Mucosa of rectum (tissue), 2 donors: ENCODE measurements at regions not wholly inside any gene's neighbourhood (a gene's known extent, or its start where the extent isn't known, plus 50 kb on each side); places are given as distances from the start of the nearest gene placed in this dataset.

Experiments used
- H3K27ac ChIP-seq, 2 donors: one replicate each; pipeline ENCODE4 v1.7.0; 2013; ENCODE audit warnings: inconsistent platforms in 2 of 2, low read depth in 2 of 2, low read length in 2 of 2
- H3K27me3 ChIP-seq, 2 donors: one replicate each; pipeline ENCODE4 v1.7.0; 2013; ENCODE audit warnings: low read length in 2 of 2; ENCODE audit not compliant: control insufficient read depth in 2 of 2, insufficient read depth in 2 of 2
- H3K36me3 ChIP-seq, 2 donors: one replicate each; pipeline ENCODE4 v1.7.0; 2013; ENCODE audit warnings: low read length in 2 of 2; ENCODE audit not compliant: control insufficient read depth in 2 of 2, insufficient read depth in 2 of 2
- H3K4me1 ChIP-seq, 2 donors: one replicate each; pipeline ENCODE4 v1.7.0; 2013; ENCODE audit warnings: low read length in 2 of 2, mild to moderate bottlenecking in 1 of 2; ENCODE audit not compliant: control insufficient read depth in 2 of 2, insufficient read depth in 2 of 2
- H3K4me3 ChIP-seq, 2 donors: one replicate each; pipeline ENCODE4 v1.7.0; 2013; ENCODE audit warnings: low read length in 2 of 2
- H3K9ac ChIP-seq, 2 donors: one replicate each; pipeline ENCODE4 v1.7.0; 2013; ENCODE audit warnings: low read length in 2 of 2, low read depth in 1 of 2, mild to moderate bottlenecking in 1 of 2
- H3K9me3 ChIP-seq, 2 donors: one replicate each; pipeline ENCODE4 v1.7.0; 2013; ENCODE audit warnings: low read length in 2 of 2; ENCODE audit not compliant: control insufficient read depth in 2 of 2
- donor health status: healthy.
- donor health status: Normal muscosa, but diverticular disease.

GRCh38 chr15:81751816-81752545 is 293.8 kb downstream of the MEX3B start:
- H3K4me3 ChIP-seq = no peak overlapping the region
- no peaks in the 10 kb centered on the region for H3K27me3 ChIP-seq

GRCh38 chr15:81751256-81751655 is 294.6 kb downstream of the MEX3B start:
- no peak overlapping the region for H3K4me3 ChIP-seq
- no peaks in the 10 kb centered on the region for H3K9me3 ChIP-seq
- H3K27ac ChIP-seq = no peak overlapping the region
- H3K9ac ChIP-seq = no peak overlapping the region
- no peaks in the 10 kb centered on the region for H3K4me1 ChIP-seq
- H3K36me3 ChIP-seq = no peaks in the 10 kb centered on the region
- no peaks in the 10 kb centered on the region for H3K27me3 ChIP-seq

More at GRCh38 chr15:81751816-81752545, 293.8 kb downstream of the MEX3B start:
- Histone ChIP-seq H3K9ac (no peak overlapping the region), H3K9me3 (no peaks in the 10 kb centered on the region), H3K36me3 (no peaks in the 10 kb centered on the region), H3K4me1 (no peaks in the 10 kb centered on the region), H3K27ac (no peak overlapping the region)

- Histone ChIP-seq H3K4me3 (no peak overlapping the region), H3K27ac (no peak overlapping the region), H3K27me3 (no peaks in the 10 kb centered on the region), H3K36me3 (no peaks in the 10 kb centered on the region), H3K9me3 (no peaks in the 10 kb centered on the region), H3K4me1 (no peaks in the 10 kb centered on the region), H3K9ac (no peak overlapping the region)
These were observed 296.0 kb downstream of the MEX3B start for GRCh38 chr15:81749716-81750375.

- Histone ChIP-seq H3K9ac (no peak overlapping the region), H3K36me3 (no peaks in the 10 kb centered on the region), H3K27me3 (no peaks in the 10 kb centered on the region)
These were observed 298.3 kb downstream of the MEX3B start for GRCh38 chr15:81747482-81747881.

GRCh38 chr15:81747026-81747425 is 298.8 kb downstream of the MEX3B start:
- no peak overlapping the region for H3K4me3 ChIP-seq
- no peaks in the 10 kb centered on the region for H3K9me3 ChIP-seq
- no peak overlapping the region for H3K9ac ChIP-seq
- no peaks in the 10 kb centered on the region for H3K27me3 ChIP-seq
- no peaks in the 10 kb centered on the region for H3K36me3 ChIP-seq
- H3K27ac ChIP-seq = no peak overlapping the region
- no peaks in the 10 kb centered on the region for H3K4me1 ChIP-seq

More at GRCh38 chr15:81747482-81747881, 298.3 kb downstream of the MEX3B start:
- Histone ChIP-seq H3K9me3 (no peaks in the 10 kb centered on the region), H3K4me1 (no peaks in the 10 kb centered on the region), H3K27ac (no peak overlapping the region), H3K4me3 (no peak overlapping the region)

GRCh38 chr15:81744364-81744763 is 301.5 kb downstream of the MEX3B start:
- Histone ChIP-seq H3K27me3 (no peaks in the 10 kb centered on the region), H3K9me3 (no peaks in the 10 kb centered on the region), H3K36me3 (no peaks in the 10 kb centered on the region), H3K27ac (no peak overlapping the region), H3K4me1 (no peaks in the 10 kb centered on the region), H3K9ac (no peak overlapping the region), H3K4me3 (no peak overlapping the region)

- no peaks in the 10 kb centered on the region for H3K27me3 ChIP-seq
- no peaks in the 10 kb centered on the region for H3K9me3 ChIP-seq
- no peaks in the 10 kb centered on the region for H3K4me1 ChIP-seq
- H3K27ac ChIP-seq = no peak overlapping the region
- H3K9ac ChIP-seq = no peak overlapping the region
- no peak overlapping the region for H3K4me3 ChIP-seq
- H3K36me3 ChIP-seq = no peaks in the 10 kb centered on the region
These were observed 305.4 kb downstream of the MEX3B start for GRCh38 chr15:81740416-81740815.

GRCh38 chr15:81729340-81729739 is 316.5 kb downstream of the MEX3B start:
- no peaks in the 10 kb centered on the region for H3K4me1 ChIP-seq
- H3K36me3 ChIP-seq = no peaks in the 10 kb centered on the region
- no peaks in the 10 kb centered on the region for H3K27me3 ChIP-seq
- H3K9ac ChIP-seq = no peak overlapping the region
- H3K27ac ChIP-seq = no peak overlapping the region
- no peak overlapping the region for H3K4me3 ChIP-seq
- no peaks in the 10 kb centered on the region for H3K9me3 ChIP-seq

- H3K27me3 ChIP-seq = no peaks in the 10 kb centered on the region
- H3K27ac ChIP-seq = no peak overlapping the region
- no peaks in the 10 kb centered on the region for H3K9me3 ChIP-seq
- H3K4me3 ChIP-seq = no peak overlapping the region
- H3K9ac ChIP-seq = no peak overlapping the region
- H3K36me3 ChIP-seq = no peaks in the 10 kb centered on the region
- H3K4me1 ChIP-seq = no peaks in the 10 kb centered on the region
These were observed 317.1 kb downstream of the MEX3B start for GRCh38 chr15:81728726-81729125.

- no peaks in the 10 kb centered on the region for H3K4me1 ChIP-seq
- no peak overlapping the region for H3K9ac ChIP-seq
- H3K27me3 ChIP-seq = no peaks in the 10 kb centered on the region
- H3K27ac ChIP-seq = no peak overlapping the region
- no peaks in the 10 kb centered on the region for H3K9me3 ChIP-seq
- H3K4me3 ChIP-seq = no peak overlapping the region
- no peaks in the 10 kb centered on the region for H3K36me3 ChIP-seq
These were observed 320.2 kb downstream of the MEX3B start for GRCh38 chr15:81725590-81725989.
